ENCODE measurements at regions not wholly inside any gene's neighbourhood (a gene's known extent, or its start where the extent isn't known, plus 50 kb on each side); places are given as distances from the start of the nearest gene placed in this dataset.

DNA sequence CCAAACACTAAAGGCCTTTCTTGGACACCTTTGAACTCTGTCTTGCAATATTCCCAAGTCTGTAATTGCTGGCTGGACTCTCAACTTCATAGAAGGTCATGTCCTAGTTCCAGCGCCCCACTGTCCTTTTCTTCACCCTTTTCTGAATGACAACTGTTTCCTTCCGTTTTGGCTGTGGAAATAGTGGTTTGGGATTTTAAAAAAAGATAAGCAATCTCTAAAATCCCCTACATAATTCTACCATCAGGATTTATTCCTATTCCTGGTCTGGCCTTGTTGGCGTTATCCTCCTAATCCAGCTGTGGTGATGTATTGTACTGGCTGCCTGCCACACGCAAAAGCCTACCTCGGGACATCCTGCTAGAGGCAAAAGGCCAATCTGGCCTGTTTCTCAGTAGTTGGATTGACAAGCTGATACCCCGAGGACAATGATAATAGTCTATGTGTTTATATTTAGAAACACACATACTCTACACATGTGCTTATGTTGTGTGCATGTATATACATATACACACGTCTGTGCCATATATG lies 440.3 kb upstream of the DPH6 start:
- no peak for TF ChIP-seq POLR2AphosphoS5 (IDR thresholded peaks at IDR 0.05; ENCODE audit: low read depth, low read length)
- TF ChIP-seq TAF1 (IDR thresholded peaks at IDR 0.05; ENCODE audit: borderline replicate concordance, insufficient read depth, low read length) = no peak
- TF ChIP-seq, protein P1, sequence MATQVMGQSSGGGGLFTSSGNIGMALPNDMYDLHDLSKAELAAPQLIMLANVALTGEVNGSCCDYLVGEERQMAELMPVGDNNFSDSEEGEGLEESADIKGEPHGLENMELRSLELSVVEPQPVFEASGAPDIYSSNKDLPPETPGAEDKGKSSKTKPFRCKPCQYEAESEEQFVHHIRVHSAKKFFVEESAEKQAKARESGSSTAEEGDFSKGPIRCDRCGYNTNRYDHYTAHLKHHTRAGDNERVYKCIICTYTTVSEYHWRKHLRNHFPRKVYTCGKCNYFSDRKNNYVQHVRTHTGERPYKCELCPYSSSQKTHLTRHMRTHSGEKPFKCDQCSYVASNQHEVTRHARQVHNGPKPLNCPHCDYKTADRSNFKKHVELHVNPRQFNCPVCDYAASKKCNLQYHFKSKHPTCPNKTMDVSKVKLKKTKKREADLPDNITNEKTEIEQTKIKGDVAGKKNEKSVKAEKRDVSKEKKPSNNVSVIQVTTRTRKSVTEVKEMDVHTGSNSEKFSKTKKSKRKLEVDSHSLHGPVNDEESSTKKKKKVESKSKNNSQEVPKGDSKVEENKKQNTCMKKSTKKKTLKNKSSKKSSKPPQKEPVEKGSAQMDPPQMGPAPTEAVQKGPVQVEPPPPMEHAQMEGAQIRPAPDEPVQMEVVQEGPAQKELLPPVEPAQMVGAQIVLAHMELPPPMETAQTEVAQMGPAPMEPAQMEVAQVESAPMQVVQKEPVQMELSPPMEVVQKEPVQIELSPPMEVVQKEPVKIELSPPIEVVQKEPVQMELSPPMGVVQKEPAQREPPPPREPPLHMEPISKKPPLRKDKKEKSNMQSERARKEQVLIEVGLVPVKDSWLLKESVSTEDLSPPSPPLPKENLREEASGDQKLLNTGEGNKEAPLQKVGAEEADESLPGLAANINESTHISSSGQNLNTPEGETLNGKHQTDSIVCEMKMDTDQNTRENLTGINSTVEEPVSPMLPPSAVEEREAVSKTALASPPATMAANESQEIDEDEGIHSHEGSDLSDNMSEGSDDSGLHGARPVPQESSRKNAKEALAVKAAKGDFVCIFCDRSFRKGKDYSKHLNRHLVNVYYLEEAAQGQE (IDR thresholded peaks at IDR 0.05; ENCODE audit: insufficient read depth in 1 of 2, low read depth in 2 of 2, low read length in 2 of 2) = no peak
- TF ChIP-seq SIN3A (IDR thresholded peaks at IDR 0.05; ENCODE audit: borderline replicate concordance, insufficient read depth, low read length) = no peak
- TF ChIP-seq FOXP2 (optimal IDR thresholded peaks at IDR 0.05; ENCODE audit: borderline replicate concordance, extremely low read depth, extremely low read length, insufficient read depth) = no peak
